Adrenal gland (tissue), 9 donors: ENCODE measurements at regions not wholly inside any gene's neighbourhood (a gene's known extent, or its start where the extent isn't known, plus 50 kb on each side); places are given as distances from the start of the nearest gene placed in this dataset.

Source experiments
- DNase-seq, 7 donors: peaks; one replicate each; pipeline ENCODE4 v3.0.0-alpha.2; 2019 to 2020
- H3K27ac ChIP-seq, 5 donors: fragments of 200-600 bp; sonication (generic) in 4 of 5; 1 replicate in 3 of 5; 2 replicates in 2 of 5; pipeline versions ENCODE4 v1.5.1 to v1.8.0; 2016 to 2020; ENCODE audit warnings: mild to moderate bottlenecking in 1 of 5
- H3K27me3 ChIP-seq: fragments of 200-600 bp; 2 replicates; pipeline ENCODE4 v1.8.0; 2021
- H3K36me3 ChIP-seq, 2 donors: fragments of 200-600 bp; replicated peaks in 1 of 2; 1 replicate in 1 of 2; 2 replicates in 1 of 2; pipeline versions ENCODE4 v1.5.1 to v1.8.0; 2018 to 2022
- H3K4me1 ChIP-seq, 2 donors: fragments of 200-600 bp; replicated peaks in 1 of 2; 1 replicate in 1 of 2; 2 replicates in 1 of 2; pipeline versions ENCODE4 v1.5.1 to v1.8.0; 2018 to 2021
- H3K4me3 ChIP-seq, 4 donors: fragments of 200-600 bp; sonication (generic) in 3 of 4; one replicate each; pipeline ENCODE4 v1.5.1; 2016 to 2018
- H3K9me3 ChIP-seq, 3 donors: fragments of 200-600 bp; sonication (generic) in 1 of 3; replicated peaks in 1 of 3; 1 replicate in 2 of 3; 2 replicates in 1 of 3; pipeline versions ENCODE4 v1.5.1 to v1.8.0; 2016 to 2021
- POLR2A ChIP-seq, 2 donors: fragments of 450-650 bp; IDR thresholded peaks; one replicate each; pipeline ENCODE4 v1.6.1; 2017; ENCODE audit warnings: antibody characterized with exemption in 2 of 2, mild to moderate bottlenecking in 2 of 2, moderate library complexity in 1 of 2
- WGBS, 4 donors: extraction: QIAGEN DNeasy Blood & Tissue Kit in 2 of 4; methylation state at CpG; one replicate each; pipeline versions ENCODE4 v1.1.5 to v1.1.7; 2013 to 2017; 5-methylcytosine and 5-hydroxymethylcytosine counted together
- intact Hi-C, 2 donors: fragments of 100-400 bp; cut with DNase I; formaldehyde crosslinking; loops; one replicate each; pipeline versions ENCODE4 v1.14.1 to v1.15.0; 2022 to 2023
- TF ChIP-seq, protein P1 (sequence below), 6 experiments: fragments of 450-650 bp in 4 of 6; fragments of 200-600 bp in 2 of 6; sonication (generic) in 1 of 6; IDR thresholded peaks; 1 replicate in 5 of 6; 2 replicates in 1 of 6; pipeline versions ENCODE4 v1.5.1 to v1.8.0; 2016 to 2021; ENCODE audit warnings: antibody characterized with exemption in 6 of 6, mild to moderate bottlenecking in 2 of 6, moderate library complexity in 1 of 6
- donor health status: healthy with polysubstance abuse.
- donor health status: Bipolar disorder and iron deficiency.
- donor health status: DM: yes; HTN: yes; CAD: no.
- donor health status: DM: no; HTN: no; CAD: no.
- donor health status: DM: no; HTN: no; CAD: no.

DNA sequence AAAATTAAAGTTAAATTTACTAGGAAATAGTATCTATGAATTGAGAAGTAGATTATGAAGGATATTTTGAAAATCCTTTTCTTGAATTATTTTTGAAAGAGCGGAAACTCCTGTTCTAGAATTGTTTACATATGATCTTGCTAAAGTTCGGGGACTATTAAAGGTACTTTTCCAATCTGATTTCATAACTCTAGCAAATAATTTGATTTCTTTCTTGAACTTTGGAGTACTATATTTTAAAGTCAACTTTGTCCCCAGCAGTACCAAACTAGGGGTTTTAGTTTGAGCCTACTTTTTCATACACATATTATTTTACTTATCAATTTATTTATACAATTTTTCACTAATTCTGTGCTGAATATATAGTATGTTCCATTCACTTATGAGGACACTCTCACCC is 364.7 kb downstream of the FSIP2 start:
- Histone ChIP-seq H3K27ac (no peak overlapping the region), H3K4me3 (no peak overlapping the region), H3K27me3 (no peaks in the 10 kb centered on the region), H3K9me3 (no peaks in the 10 kb centered on the region), H3K4me1 (peaks cover 0 to 10% of the 10 kb centered on the region in 2 donors), H3K36me3 (no peaks in the 10 kb centered on the region)
- TF ChIP-seq, protein P1, sequence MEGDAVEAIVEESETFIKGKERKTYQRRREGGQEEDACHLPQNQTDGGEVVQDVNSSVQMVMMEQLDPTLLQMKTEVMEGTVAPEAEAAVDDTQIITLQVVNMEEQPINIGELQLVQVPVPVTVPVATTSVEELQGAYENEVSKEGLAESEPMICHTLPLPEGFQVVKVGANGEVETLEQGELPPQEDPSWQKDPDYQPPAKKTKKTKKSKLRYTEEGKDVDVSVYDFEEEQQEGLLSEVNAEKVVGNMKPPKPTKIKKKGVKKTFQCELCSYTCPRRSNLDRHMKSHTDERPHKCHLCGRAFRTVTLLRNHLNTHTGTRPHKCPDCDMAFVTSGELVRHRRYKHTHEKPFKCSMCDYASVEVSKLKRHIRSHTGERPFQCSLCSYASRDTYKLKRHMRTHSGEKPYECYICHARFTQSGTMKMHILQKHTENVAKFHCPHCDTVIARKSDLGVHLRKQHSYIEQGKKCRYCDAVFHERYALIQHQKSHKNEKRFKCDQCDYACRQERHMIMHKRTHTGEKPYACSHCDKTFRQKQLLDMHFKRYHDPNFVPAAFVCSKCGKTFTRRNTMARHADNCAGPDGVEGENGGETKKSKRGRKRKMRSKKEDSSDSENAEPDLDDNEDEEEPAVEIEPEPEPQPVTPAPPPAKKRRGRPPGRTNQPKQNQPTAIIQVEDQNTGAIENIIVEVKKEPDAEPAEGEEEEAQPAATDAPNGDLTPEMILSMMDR (IDR thresholded peaks at IDR 0.05): no peak
- TF ChIP-seq POLR2A (IDR thresholded peaks at IDR 0.05): no peak
- WGBS, 4 donors: 94 to 99% (median 97%) methylated on average over 2 of the region's 2 CpGs
- intact Hi-C loops: no loop called here
- DNase-seq: no peak

DNA sequence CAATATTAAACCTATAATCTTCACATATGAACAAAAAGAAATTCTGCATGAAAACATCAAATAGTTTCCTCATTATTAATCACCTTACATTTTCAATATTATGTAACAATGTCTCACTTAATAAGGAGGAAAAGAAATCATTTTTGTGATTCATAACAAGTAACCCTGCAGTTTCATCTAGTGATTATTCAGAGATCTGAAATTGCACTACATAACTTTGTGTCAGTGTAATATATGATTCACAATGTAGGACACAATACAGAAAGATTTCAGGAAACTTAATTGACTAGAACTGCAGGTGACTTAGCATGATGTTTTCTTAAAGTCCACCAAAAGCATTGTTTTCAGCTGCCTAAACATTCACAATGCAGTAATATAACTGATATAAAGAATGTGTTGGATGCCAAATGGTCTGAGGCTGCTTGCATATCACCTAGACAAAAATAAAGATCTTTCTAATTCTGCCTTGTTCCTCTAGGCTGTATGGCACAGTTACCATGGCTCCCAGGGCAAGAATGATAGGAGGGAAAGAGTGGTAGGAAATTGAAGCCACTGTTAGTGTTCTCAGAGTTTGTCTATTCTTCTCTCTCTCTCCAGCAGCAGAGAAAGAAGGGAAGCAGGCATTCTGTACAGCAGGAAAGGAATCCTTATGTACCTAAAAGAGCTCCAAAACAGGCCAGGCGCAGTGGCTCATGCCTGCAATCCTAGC is 366.6 kb downstream of the FSIP2 start:
- WGBS, 4 donors: 88 to 100% (median 95%) methylated on average over 1 of the region's 1 CpG

DNA sequence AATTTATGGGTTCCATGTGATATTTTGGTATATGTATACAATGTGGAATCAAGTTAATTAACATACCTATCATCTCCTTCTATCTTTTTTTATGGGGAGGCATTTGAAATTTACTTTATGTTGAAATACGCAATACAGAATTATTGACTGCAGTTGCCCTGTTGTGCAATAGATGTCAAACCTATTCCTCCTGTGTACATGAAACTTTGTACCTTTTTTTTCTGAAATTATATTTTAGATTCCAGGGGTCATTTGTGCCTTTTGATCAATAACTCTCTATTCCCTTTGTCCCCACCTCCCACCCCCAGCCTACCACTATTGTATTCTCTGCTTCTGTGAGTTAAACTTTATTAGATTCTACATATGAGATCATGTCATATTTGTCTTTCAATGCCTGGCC is 369.9 kb downstream of the FSIP2 start:
- H3K4me3 ChIP-seq: no peak overlapping the region
- H3K9me3 ChIP-seq: no peaks in the 10 kb centered on the region
- H3K36me3 ChIP-seq: no peaks in the 10 kb centered on the region
- intact Hi-C loops: no loop called here
- TF ChIP-seq POLR2A (IDR thresholded peaks at IDR 0.05): no peak
- TF ChIP-seq, protein P1 (IDR thresholded peaks at IDR 0.05): no peak
- H3K27me3 ChIP-seq: no peaks in the 10 kb centered on the region
- no peak overlapping the region for H3K27ac ChIP-seq
- no peaks in the 10 kb centered on the region for H3K4me1 ChIP-seq
- no peak for DNase-seq
- WGBS, 4 donors: 97 to 100% (median 98%) methylated on average over 1 of the region's 1 CpG

More for the DNA sequence above, 366.6 kb downstream of the FSIP2 start:
- Histone ChIP-seq H3K9me3 (no peaks in the 10 kb centered on the region), H3K27ac (no peak overlapping the region), H3K27me3 (no peaks in the 10 kb centered on the region), H3K36me3 (no peaks in the 10 kb centered on the region), H3K4me3 (no peak overlapping the region), H3K4me1 (peaks cover 0 to 10% of the 10 kb centered on the region in 2 donors)
- DNase-seq: no peak
- TF ChIP-seq POLR2A (IDR thresholded peaks at IDR 0.05): no peak
- TF ChIP-seq, protein P1 (IDR thresholded peaks at IDR 0.05): no peak
- intact Hi-C loops: no loop called here

DNA sequence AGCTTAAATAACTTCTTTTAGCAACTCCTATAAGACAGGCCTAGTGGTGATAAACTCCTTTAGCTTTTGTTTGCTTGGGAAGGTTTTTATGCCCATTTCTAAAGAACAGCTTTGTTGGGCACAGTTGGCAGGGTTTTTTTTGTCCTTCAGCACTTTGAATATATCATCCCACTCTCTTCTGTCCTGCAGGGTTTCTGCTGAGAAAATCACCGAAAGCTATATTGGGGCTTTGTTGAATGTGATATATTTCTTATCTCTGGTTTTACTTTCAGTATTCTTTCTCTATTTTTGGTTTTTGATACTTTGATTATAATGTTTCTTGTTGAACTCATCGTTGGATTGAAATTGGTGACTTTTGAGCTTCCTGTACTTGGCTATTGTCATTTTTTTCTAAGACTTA is 372.8 kb upstream of the ZC3H15 start:
- Histone ChIP-seq H3K36me3 (no peaks in the 10 kb centered on the region), H3K4me3 (no peak overlapping the region), H3K9me3 (no peaks in the 10 kb centered on the region), H3K4me1 (no peaks in the 10 kb centered on the region), H3K27me3 (no peaks in the 10 kb centered on the region), H3K27ac (no peak overlapping the region)
- intact Hi-C loops: no loop called here
- WGBS, 4 donors: 96 to 99% (median 97%) methylated on average over 2 of the region's 2 CpGs
- TF ChIP-seq, protein P1 (IDR thresholded peaks at IDR 0.05): no peak
- TF ChIP-seq POLR2A (IDR thresholded peaks at IDR 0.05): no peak
- DNase-seq: no peak
